Karpas-422 (cell line): ENCODE measurements at regions not wholly inside any gene's neighbourhood (a gene's known extent, or its start where the extent isn't known, plus 50 kb on each side); places are given as distances from the start of the nearest gene placed in this dataset.

ENCODE experiments used
- DNase-seq: peaks from one replicate; pipeline ENCODE4 v3.0.0-alpha.2; 2015
- H2AFZ ChIP-seq: fragments of 200-600 bp; sonication (generic); 2 replicates; pipeline ENCODE4 v1.6.1; 2014; ENCODE audit warnings: antibody characterized with exemption, low read length, mixed read lengths
- H3K27ac ChIP-seq: fragments of 200-600 bp; sonication (generic); 2 replicates; pipeline ENCODE4 v1.5.1; 2014; ENCODE audit warnings: mild to moderate bottlenecking, low read length, moderate library complexity
- H3K27me3 ChIP-seq: fragments of 200-600 bp; sonication (generic); 2 replicates; pipeline ENCODE4 v1.6.1; 2014; ENCODE audit warnings: low read length, mixed read lengths
- H3K36me3 ChIP-seq: fragments of 200-600 bp; sonication (generic); 2 replicates; pipeline ENCODE4 v1.6.1; 2014; ENCODE audit warnings: low read length, mixed read lengths; ENCODE audit not compliant: insufficient read depth
- H3K4me1 ChIP-seq: fragments of 200-600 bp; sonication (generic); 2 replicates; pipeline ENCODE4 v1.6.1; 2014; ENCODE audit warnings: mild to moderate bottlenecking, low read length, mixed read lengths
- H3K4me2 ChIP-seq: fragments of 200-600 bp; sonication (generic); 2 replicates; pipeline ENCODE4 v1.6.1; 2014; ENCODE audit warnings: low read length, low read depth, mild to moderate bottlenecking; ENCODE audit not compliant: poor library complexity, severe bottlenecking
- H3K4me3 ChIP-seq: fragments of 200-600 bp; sonication (generic); 2 replicates; pipeline ENCODE4 v1.5.1; 2014; ENCODE audit warnings: mild to moderate bottlenecking, antibody characterized with exemption, low read length, mixed read lengths
- H3K79me2 ChIP-seq: fragments of 200-600 bp; sonication (generic); 2 replicates; pipeline ENCODE4 v1.6.1; 2014; ENCODE audit warnings: mild to moderate bottlenecking, low read length, mixed read lengths
- H3K9ac ChIP-seq: fragments of 200-600 bp; sonication (generic); 2 replicates; pipeline ENCODE4 v1.6.0; 2014; ENCODE audit warnings: low read length
- H3K9me2 ChIP-seq: fragments of 200-600 bp; sonication (generic), shearing (Covaris generic); replicated peaks from 2 replicates; pipeline ENCODE4 v1.6.0; 2014; ENCODE audit warnings: mild to moderate bottlenecking, low read length, moderate library complexity; ENCODE audit not compliant: insufficient read depth
- H3K9me3 ChIP-seq: fragments of 300-700, 200-600 bp; sonication (generic); 2 replicates; pipeline ENCODE4 v1.6.1; 2014; ENCODE audit warnings: low read length, mixed read lengths
- H4K20me1 ChIP-seq: fragments of 200-600 bp; sonication (generic); 2 replicates; pipeline ENCODE4 v1.6.1; 2014; ENCODE audit warnings: mild to moderate bottlenecking, antibody characterized with exemption, low read length, low read depth; ENCODE audit not compliant: insufficient read depth

DNA sequence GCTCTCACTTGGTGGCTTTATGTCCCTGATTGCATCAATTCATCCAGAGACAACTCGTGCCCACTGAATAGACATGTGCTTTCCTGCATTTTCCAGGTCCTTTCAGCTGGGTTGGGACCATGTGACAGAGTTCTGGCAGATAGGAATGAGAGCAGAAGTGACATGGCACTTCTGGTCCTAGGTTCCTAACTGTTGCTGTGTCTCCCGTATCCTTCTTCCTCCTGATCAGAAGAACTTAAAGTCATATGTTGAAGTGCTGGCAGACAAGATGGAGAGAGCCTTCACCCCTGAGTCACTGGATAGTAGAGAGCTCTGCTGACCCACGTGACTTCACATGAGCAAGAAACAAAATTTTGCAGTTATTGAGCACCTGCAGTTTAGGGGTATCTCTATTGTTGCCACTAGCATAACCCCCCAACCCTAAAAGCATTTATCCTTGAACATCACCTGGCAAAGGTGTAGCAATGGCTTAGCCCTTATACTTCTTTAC lies 80.0 kb downstream of the NREP start:
- Histone ChIP-seq H3K4me2 (no peak overlapping the region), H3K36me3 (no peaks in the 10 kb centered on the region), H3K9ac (no peak overlapping the region), H3K9me3 (no peaks in the 10 kb centered on the region), H2AFZ (no peak overlapping the region), H3K4me1 (no peaks in the 10 kb centered on the region), H3K9me2 (no peaks in the 10 kb centered on the region), H3K27me3 (no peaks in the 10 kb centered on the region), H3K27ac (no peak overlapping the region), H3K4me3 (no peak overlapping the region), H4K20me1 (no peaks in the 10 kb centered on the region), H3K79me2 (no peaks in the 10 kb centered on the region)
- DNase-seq: no peak

DNA sequence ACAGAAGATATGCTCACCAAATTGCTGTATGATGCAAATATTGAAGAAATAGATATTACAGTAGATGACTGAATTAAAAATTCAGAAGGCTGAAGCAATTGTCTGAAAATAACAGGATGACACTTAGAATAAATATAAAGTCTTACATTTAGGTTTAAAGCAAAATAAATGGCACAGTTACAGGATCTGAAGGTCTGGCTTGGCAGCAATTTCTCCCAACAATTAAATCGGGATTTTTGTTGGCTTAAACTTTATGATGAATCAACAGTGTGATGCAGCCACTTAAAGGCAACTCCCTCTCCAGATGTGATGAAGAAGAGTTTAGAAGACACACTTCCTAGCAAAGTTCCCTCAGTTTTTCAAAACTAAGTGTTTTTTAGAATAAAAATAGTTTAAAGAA lies 80.5 kb downstream of the NREP start:
- Histone ChIP-seq H3K36me3 (no peaks in the 10 kb centered on the region), H3K4me2 (no peak overlapping the region), H3K9ac (no peak overlapping the region)

DNA sequence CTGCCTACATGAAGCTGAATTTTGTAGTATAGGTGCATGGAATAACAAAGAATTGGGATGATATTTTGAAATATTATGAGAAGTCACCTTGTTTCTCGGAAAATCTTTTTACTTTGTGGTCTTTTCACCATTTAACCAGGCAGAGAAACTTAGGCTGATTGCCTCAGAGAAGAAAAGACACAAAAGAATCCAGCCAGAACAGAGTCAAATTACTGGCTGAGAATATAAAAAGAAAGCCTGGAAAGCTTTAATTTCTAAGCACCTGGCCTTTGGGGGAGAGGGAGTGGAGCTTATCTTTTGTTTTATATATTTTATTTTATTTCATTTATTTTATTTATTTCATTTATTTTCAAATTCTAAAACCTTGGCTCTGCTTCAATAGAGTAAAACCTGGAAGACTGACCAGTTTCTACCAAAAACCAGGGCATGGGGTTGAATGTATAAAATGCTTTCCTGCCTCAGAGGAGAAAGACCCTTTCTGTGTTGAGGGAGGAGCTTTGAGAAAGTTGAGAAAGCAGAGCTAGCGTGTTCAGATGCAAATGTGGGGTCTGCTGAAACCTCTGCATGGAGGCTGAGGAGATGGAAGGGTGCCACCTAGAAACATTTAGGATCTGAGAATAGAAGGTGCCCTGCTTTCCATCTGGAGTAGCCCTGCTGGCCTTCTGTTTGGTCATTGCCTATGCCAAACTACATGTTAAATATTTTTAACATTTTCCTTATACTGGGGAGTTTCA lies 81.6 kb downstream of the NREP start:
- H3K4me2 ChIP-seq: no peak overlapping the region
- no peak for DNase-seq
- no peaks in the 10 kb centered on the region for H3K9me2 ChIP-seq
- no peak overlapping the region for H3K27ac ChIP-seq
- H3K79me2 ChIP-seq: no peaks in the 10 kb centered on the region
- H3K36me3 ChIP-seq: no peaks in the 10 kb centered on the region
- no peak overlapping the region for H3K4me3 ChIP-seq
- H3K27me3 ChIP-seq: no peaks in the 10 kb centered on the region
- H3K9me3 ChIP-seq: no peaks in the 10 kb centered on the region
- H3K4me1 ChIP-seq: no peaks in the 10 kb centered on the region
- no peaks in the 10 kb centered on the region for H4K20me1 ChIP-seq
- H2AFZ ChIP-seq: no peak overlapping the region
- H3K9ac ChIP-seq: no peak overlapping the region

More for the DNA sequence above, 80.5 kb downstream of the NREP start:
- Histone ChIP-seq H3K4me1 (no peaks in the 10 kb centered on the region), H3K4me3 (no peak overlapping the region), H4K20me1 (no peaks in the 10 kb centered on the region), H3K9me2 (no peaks in the 10 kb centered on the region), H3K27me3 (no peaks in the 10 kb centered on the region), H3K79me2 (no peaks in the 10 kb centered on the region), H3K27ac (no peak overlapping the region), H2AFZ (no peak overlapping the region), H3K9me3 (no peaks in the 10 kb centered on the region)
- DNase-seq: no peak

DNA sequence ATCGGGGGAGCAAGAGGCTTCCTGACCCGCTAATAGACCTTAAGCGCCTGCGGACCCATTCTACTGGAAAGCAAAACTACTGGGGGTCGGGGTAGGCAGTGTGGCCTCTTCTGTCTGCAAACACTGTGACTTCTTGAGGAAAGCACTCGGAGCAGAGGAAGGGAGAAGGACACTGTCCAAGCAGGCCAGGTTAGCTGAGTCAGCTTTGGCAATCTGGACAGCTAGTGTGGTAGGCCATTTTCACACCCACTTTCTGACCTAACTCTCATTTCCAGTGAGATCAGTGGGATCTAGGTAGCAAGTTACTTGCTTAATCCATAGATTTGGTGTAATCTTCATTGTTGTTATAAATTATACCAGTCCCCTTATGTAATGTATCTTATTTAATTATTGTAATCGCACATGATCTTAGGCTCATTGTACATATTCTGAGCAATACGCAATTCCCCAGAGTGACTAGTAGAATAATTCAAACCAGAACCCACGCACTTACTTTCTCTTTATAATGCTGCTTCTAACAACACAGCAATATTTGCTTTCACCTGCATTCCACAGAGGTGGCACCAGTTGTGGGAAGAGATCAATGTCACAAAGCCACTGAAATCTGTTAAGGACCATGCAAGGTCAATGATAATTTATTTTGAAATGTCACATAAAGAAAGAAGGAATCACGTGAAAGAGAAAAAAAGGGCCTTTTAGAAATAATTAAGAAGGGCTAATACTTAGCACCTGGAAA lies 82.9 kb downstream of the NREP start:
- Histone ChIP-seq H2AFZ (no peak overlapping the region), H3K4me1 (no peaks in the 10 kb centered on the region), H3K79me2 (no peaks in the 10 kb centered on the region), H3K9me2 (no peaks in the 10 kb centered on the region), H3K36me3 (no peaks in the 10 kb centered on the region), H4K20me1 (no peaks in the 10 kb centered on the region), H3K4me2 (no peak overlapping the region), H3K9me3 (no peaks in the 10 kb centered on the region), H3K27ac (no peak overlapping the region), H3K27me3 (no peaks in the 10 kb centered on the region), H3K4me3 (no peak overlapping the region), H3K9ac (no peak overlapping the region)
- DNase-seq: no peak

DNA sequence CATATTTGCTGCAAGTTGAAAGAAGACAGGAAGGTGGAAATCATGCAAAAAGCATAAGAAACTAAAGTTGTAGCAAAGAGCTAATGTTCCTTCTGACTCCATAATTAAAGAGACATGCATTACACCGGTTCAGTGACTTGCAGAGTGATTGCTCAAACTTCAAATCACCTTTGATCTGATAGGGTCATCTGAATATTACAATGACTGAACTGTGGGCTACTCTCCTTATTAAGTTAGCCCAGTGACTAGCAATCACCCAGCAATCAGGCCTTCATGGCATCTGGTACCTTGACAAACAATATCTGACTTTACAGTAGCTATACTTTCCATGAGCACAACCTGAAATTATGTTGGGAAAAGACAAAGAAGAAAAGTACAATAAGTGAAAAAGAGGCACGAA lies 84.9 kb downstream of the NREP start:
- H3K4me3 ChIP-seq: no peak overlapping the region
- H3K9ac ChIP-seq: no peak overlapping the region
- H4K20me1 ChIP-seq: no peaks in the 10 kb centered on the region
- no peaks in the 10 kb centered on the region for H3K79me2 ChIP-seq
- H3K36me3 ChIP-seq: no peaks in the 10 kb centered on the region
- H3K27me3 ChIP-seq: no peaks in the 10 kb centered on the region
- H2AFZ ChIP-seq: no peak overlapping the region
- no peak for DNase-seq
- H3K27ac ChIP-seq: no peak overlapping the region
- H3K4me1 ChIP-seq: no peaks in the 10 kb centered on the region
- no peaks in the 10 kb centered on the region for H3K9me2 ChIP-seq
- no peak overlapping the region for H3K4me2 ChIP-seq
- H3K9me3 ChIP-seq: no peaks in the 10 kb centered on the region

DNA sequence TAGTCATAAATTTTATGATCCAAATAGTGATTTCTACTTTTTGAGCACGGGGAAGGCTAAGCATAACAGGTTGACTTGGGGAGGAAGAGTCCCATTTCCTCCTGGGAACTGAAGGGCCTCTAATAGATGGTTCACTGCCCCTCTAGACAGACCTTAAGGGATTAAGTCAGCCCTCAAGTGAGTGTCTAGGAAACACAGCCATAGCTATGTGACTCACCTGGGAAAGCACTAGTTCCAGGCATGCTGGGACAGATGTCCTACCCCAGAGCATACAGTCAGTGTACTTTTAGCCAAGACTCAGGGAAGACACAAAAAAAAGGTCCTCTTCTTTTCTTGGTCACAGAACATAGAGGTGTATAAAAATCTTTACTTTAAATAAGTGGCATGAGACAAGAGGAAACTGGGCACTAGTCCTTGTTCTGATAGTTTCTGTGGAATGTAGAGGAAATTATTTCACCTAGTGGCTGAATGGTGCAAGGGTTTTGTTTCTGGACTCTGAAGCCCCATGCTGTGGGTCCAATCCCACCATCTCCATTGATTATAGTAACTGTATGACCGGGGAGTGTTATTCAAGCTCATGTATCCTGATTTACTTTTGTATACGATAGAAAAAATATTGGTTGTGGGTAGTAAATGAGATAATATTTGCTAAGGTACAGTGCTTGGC lies 86.0 kb downstream of the NREP start:
- H3K27ac ChIP-seq: no peak overlapping the region
- H2AFZ ChIP-seq: no peak overlapping the region
- H3K4me3 ChIP-seq: no peak overlapping the region
- no peaks in the 10 kb centered on the region for H4K20me1 ChIP-seq
- H3K36me3 ChIP-seq: no peaks in the 10 kb centered on the region
- DNase-seq: no peak
- no peak overlapping the region for H3K4me2 ChIP-seq
- H3K9me3 ChIP-seq: no peaks in the 10 kb centered on the region
- no peaks in the 10 kb centered on the region for H3K27me3 ChIP-seq
- H3K79me2 ChIP-seq: no peaks in the 10 kb centered on the region
- no peaks in the 10 kb centered on the region for H3K9me2 ChIP-seq
- no peaks in the 10 kb centered on the region for H3K4me1 ChIP-seq
- H3K9ac ChIP-seq: no peak overlapping the region

DNA sequence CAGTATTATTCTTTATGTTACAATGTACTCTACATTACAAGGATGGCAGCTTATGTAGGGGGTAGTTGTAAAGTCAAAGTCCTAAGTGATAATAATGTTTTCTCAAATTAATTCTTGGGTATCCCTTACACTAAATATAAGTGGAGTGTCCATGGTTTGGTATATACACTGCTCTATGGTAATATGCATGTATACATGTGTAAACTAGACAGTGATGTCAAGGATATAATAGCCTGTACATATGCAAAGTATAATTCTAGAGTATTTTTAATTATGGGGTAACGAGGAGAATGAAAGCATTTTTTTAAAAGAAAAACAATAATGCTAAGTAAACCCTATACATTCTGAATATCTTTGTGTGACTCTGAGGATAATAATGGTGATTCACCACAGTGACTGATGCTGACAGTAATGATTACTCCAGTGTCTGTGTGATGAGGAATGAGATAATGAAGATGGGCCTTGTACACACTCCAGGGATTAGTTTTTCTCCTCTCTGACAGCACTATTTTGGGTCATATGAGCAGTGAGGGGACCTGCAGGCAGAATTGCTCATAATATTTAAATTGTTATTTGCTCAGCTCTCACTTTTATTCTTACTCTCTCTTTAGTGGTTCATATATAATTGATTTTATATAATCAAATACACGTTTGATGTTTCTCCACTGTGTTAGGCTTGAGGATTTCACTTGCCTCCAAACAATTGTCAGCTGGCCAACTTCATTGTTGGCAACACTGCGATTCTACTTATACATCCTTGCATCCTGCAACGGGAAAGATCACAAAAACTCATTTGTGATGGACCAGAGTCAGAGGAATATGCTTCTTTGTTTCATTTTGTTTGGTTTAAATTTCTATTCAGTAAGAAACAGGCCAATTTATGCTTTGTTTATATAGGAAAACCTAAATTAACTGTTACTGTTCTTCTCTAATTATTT lies 88.2 kb downstream of the NREP start:
- H4K20me1 ChIP-seq: no peaks in the 10 kb centered on the region
- no peak overlapping the region for H3K4me3 ChIP-seq
- no peaks in the 10 kb centered on the region for H3K9me3 ChIP-seq
- H2AFZ ChIP-seq: no peak overlapping the region
- H3K36me3 ChIP-seq: no peaks in the 10 kb centered on the region
- no peak overlapping the region for H3K9ac ChIP-seq
- no peaks in the 10 kb centered on the region for H3K27me3 ChIP-seq
- no peak overlapping the region for H3K27ac ChIP-seq
- H3K9me2 ChIP-seq: no peaks in the 10 kb centered on the region
- no peaks in the 10 kb centered on the region for H3K4me1 ChIP-seq
- H3K4me2 ChIP-seq: no peak overlapping the region
- no peaks in the 10 kb centered on the region for H3K79me2 ChIP-seq
- no peak for DNase-seq
